NCI-H1694 treated with DMSO at 0.1 percent for 48 hours (cell line): ENCODE measurements at regions not wholly inside any gene's neighbourhood (a gene's known extent, or its start where the extent isn't known, plus 50 kb on each side); places are given as distances from the start of the nearest gene placed in this dataset.
"Not testable (repeated sequence)": the region's sequence is repeated elsewhere in the genome, so short reads cannot be mapped to it uniquely, and the experiment has no call there.

Experiments used
- DNase-seq: peaks from one replicate; lab custom pipeline; 2025; lab: John Stamatoyannopoulos, UW

DNA sequence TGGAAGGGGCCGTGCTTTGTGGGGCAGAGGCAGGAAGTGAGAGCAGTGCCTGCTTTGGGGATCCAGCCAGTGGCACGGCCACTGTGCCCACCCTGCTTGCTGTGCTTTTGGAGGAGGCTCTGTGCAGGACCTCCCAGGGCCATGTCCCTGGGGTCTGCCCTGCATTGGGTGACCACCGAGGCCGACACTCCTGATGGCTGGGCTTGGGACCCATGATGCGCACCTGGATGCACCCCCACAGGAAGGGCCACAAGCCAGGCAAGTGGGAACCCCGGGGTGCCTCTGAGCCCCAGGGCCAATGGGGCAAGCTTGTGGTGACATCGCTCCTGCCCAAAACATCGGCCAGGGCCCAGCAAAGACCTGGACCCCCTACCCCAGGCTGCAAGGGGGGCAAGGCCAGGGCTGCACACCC, 738.6 kb upstream of the GJE1 start:
- DNase-seq, result no peak

GRCh38 chr6:141393405-141394124, 739.2 kb upstream of the GJE1 start:
- no peak for DNase-seq

- not testable (repeated sequence) for DNase-seq
These were observed 741.6 kb upstream of the GJE1 start for GRCh38 chr6:141391135-141391534.

GRCh38 chr6:141388666-141389065, 744.1 kb upstream of the GJE1 start:
- DNase-seq, result no peak

- DNase-seq, result no peak
These were observed 762.3 kb upstream of the GJE1 start for GRCh38 chr6:141370438-141370837.

- DNase-seq, result not testable (repeated sequence)
These were observed 765.9 kb upstream of the GJE1 start for GRCh38 chr6:141366796-141367195.

DNA sequence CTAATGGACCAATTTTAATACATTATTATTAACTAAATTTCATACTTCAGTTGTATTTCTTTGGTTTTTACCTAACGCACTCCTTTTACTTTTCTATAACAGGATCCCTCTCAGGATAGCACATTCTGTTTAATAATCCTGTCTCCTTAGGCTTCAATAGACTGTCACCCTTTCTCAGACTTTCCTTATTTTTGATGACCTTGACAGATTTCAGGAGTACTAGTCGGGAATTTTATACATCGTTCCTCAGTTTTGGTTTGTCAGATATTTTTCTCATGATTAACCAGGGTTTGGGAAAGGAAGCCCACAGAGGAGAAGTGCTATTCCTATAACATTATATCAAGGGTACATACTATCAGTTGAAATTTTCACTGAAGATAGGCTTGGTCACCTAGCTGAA, 768.0 kb upstream of the GJE1 start:
- no peak for DNase-seq

- no peak for DNase-seq
These were observed 768.5 kb upstream of the GJE1 start for GRCh38 chr6:141364232-141364631.

DNA sequence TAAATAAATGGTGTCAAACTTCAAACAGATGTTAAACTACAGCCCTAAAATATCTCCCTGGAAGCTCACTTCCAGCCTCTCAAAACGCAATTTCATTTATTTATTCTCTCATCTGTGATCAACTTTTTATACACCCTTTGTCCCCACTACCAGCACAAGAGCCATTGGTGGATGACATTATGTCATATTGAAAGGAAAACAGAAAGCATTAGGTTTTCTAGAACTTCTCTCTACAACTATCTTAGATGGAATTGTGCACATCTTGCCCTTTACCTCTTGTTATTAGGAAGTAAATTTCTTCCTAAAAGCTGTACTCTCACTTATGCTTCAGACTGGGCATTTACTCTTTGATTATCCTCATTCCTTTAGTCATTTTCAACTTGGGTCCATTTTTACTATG, 771.2 kb upstream of the GJE1 start:
- DNase-seq, result no peak

DNA sequence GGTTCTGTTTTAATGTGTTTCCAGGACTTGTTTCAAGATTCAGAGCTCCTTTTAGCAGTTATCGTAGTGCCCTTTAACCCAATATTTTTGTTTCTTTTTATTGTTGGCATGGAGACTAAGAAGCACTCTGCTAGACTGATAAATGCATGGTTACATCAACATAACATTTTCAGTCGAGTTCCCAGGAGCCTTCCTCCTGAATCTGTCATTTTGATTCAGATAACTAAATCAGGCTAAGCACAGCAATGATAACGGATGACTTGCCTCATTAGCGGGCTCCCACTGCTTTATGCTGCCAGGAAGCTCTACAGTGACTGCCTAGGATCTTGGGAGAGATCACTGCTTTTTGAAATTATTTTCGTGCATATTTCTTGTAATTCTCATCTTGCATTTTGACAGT, 772.8 kb upstream of the GJE1 start:
- DNase-seq, result no peak

DNA sequence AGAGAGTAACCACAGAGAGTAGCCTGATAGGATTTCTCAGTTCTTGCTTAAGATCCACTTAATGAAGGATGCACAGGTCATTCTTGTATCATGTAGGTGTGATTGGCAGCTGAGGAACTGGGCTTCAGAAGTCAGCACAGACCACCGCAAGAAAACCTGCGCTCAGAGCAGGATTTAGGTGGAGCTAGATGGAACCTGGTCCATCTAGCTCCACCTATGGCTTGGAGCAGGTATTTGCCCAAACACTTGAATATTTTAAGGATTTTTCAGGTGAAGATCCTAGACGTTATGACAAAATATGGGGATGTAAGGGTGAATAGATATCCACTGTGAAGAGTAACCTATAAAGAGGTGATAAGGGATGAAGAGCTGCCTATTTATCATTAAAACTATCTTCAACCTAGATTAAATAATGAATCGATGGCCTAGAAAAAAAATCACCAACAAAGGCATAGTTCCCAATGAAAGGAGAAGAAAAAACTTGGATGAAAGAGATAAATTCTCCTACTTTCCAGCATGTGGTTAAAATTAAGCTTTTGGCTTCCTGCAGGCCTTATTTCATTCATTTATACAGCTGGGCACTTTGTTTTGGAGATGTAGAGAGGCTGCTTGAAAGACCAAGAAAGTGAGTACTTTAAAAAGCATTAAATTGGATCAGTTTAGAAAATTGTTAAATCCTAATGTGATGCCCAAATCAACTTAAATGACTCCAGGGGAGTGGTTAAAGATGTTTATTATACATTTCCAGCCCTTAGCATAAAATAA, 778.4 kb upstream of the GJE1 start:
- DNase-seq, result no peak

- no peak for DNase-seq
These were observed 781.0 kb upstream of the GJE1 start for GRCh38 chr6:141351721-141352120.

DNA sequence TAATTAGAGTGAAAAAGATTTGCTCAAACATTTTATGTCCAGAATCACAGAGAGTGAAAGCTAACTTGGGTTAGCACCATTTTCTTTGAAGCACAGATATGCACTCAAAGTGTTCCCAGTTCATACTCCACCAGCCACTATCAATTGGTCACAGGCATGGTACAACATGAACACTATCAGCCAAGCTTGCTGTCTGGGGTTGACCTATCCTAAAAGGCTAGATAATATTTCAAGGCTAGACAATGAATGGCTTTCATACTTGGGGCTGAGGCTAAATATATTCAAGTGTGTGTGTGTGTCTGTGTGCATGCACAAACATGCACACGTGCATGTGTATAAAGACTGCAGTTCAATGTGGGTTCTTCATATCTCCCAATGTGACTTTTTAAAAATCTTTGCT, 783.0 kb upstream of the GJE1 start:
- no peak for DNase-seq

GRCh38 chr6:141347906-141348492, 784.7 kb upstream of the GJE1 start:
- no peak for DNase-seq

DNA sequence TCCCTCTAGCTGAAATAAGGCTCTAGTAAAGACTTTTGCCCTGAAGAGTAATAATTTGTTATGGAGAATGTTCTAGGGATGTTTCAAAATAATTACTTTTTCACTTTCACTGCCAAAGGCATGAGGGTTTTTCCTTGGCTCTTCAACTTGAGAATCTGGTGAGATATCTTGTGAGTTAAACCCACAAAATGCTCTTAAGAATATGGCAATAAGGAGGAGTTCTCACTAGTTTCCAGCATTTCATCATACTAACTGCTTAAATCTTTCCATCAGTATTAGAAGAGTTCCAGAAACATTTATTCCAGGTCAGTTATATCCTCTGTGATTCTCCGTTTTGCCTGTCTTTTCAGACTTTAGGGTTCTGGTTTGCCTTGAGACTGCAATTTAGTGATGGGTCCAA, 785.6 kb upstream of the GJE1 start:
- DNase-seq, result no peak

GRCh38 chr6:141346535-141346934, 786.2 kb upstream of the GJE1 start:
- no peak for DNase-seq

DNA sequence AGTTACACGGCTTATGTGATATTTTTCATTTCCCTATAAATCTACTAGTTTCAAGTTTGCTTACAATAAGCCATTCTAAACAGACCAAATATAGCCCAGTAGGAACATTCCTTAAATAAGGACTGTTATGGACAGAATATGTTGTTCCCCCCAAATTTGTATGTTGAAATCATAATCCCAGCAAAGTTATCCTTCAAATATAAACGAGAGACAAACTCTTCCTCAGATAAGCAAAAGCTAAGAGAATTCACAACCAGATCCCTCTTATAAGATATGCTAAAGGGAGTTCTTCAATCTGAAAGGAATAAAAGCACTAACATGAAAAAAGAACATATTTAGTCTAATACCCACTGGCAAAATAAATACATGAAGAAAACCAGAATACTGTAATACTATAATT, 795.5 kb upstream of the GJE1 start:
- no peak for DNase-seq

DNA sequence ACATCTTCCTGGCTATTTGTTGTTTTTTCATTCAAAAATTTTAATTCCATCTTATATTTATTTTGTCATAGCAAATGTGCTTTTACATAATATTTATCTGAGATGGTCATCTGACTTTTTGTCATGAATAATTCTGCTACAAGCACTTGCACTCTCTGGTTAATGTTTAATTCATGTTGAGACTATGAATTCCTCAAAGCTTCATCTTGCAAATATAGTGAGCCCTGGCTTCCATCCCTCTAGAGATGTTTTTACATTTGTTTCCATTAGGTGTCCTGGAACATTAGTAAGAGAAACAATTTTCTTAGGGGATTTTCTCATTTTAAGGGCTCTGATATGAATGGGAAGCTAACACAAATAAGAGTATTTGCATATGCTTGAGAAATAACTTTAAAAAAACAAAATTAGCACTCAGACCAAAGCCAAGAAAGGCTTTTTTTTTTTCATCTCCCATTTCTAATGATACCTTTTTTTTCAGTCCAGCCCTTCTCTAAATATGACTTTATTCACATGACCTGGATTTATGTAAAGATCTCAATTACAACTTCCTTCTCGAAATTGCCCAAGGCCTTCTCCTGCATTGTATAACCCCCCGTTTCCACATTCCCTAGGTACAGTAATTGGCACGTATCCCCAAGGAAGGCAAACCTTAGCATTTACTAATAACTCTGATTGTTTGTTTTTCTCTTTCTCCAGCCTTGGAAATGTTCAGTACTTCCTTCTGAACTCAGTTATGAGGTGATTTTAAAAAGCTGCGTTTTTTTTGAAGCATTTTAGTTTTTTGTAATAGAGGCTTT, 797.0 kb upstream of the GJE1 start:
- DNase-seq, result no peak

GRCh38 chr6:141326925-141327324, 805.8 kb upstream of the GJE1 start:
- no peak for DNase-seq

- no peak for DNase-seq
These were observed 806.3 kb upstream of the GJE1 start for GRCh38 chr6:141326426-141326825.

- no peak for DNase-seq
These were observed 811.0 kb upstream of the GJE1 start for GRCh38 chr6:141321493-141322347.

DNA sequence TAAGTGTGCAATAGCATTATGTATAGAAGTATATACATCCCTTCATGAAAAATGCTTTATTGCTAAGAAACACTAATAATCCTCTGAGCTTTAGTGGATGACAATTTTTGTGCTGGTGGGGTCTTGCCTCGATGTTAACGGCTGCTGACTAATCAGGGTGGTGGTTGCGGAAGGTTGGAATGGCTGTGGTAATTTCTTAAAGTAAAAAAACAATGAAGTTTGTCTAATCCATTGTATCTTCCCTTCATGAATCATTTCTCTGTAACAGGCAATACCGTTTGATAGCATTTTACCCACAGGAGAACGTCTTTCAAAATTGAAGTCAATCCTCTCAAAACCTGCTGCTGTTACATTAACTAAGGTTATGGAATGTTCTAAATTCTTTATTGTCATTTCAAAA, 816.5 kb upstream of the GJE1 start:
- DNase-seq, result no peak
